Activated naive CD8-positive, alpha-beta T cell (primary cell): ENCODE measurements at regions not wholly inside any gene's neighbourhood (a gene's known extent, or its start where the extent isn't known, plus 50 kb on each side); places are given as distances from the start of the nearest gene placed in this dataset.

Experiments used
- H3K27ac Mint-ChIP-seq: one replicate; pipeline ENCODE4 v1.8.0; 2021; ENCODE audit warnings: mixed read lengths
- H3K27me3 Mint-ChIP-seq: one replicate; pipeline ENCODE4 v1.8.0; 2021; ENCODE audit warnings: mixed read lengths
- H3K36me3 Mint-ChIP-seq: one replicate; pipeline ENCODE4 v1.8.0; 2021; ENCODE audit warnings: mixed read lengths
- H3K4me1 Mint-ChIP-seq: one replicate; pipeline ENCODE4 v1.8.0; 2021; ENCODE audit warnings: low read depth, mixed read lengths
- H3K4me3 Mint-ChIP-seq: one replicate; pipeline ENCODE4 v1.8.0; 2021; ENCODE audit warnings: mild to moderate bottlenecking, mixed read lengths
- H3K9me3 Mint-ChIP-seq: one replicate; pipeline ENCODE4 v1.8.0; 2021; ENCODE audit warnings: low read depth, mixed read lengths

DNA sequence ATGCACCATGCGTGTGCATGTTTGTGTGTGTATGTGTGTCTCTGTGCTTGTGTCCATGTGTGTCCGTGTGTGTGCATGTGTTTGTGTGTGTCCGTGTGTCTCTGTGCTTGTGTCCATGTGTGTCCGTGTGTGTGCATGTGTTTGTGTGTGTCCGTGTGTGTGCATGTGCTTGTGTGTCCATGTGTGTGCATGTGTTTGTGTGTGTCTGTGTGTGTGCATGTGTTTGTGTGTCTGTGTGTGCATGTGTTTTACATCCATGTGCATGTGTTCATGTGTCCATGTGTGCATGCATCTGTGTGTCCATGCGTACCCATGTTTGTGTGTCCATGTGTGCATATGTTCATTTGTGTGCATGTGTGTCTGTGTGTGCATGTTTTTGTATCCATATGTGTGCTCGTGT lies 100.5 kb downstream of the LBH start:
- Mint-ChIP-seq H3K9me3 (no peaks in the 10 kb centered on the region), H3K4me1 (peaks cover 64% of the 10 kb centered on the region), H3K4me3 (no peak overlapping the region), H3K27ac (no peak overlapping the region), H3K36me3 (no peaks in the 10 kb centered on the region), H3K27me3 (no peaks in the 10 kb centered on the region)

DNA sequence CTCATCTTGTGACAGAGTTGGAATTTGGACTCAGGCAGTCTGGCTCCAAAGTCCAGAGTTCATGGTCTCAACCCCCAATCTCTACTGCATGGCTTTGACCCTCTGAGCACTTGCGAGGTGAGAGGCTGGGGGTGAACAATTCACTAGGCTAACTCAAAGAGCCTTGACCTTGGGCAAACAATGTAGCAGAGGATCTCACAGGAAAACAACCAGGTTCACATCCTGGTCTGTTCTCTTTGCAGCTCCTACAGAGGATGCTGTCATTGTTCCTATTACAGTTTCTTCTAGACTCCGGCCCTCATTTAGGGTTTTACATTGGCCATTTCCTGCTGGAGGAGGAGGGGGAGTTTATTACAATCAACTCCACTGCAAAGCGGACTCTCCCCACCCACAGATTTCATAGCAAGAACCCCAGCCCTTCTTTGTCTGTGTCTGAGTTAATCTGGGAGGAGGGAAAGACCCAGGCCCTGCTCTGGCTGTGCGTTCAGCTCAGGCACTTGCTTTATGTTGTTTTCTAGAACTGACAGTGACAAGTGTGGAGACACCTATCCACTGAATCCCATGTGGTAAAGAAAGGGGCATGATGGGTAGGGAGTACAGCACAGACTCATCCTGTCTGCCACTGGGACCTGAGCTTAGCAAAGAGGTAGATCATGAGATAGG lies 101.6 kb downstream of the LBH start:
- Mint-ChIP-seq H3K36me3 (no peaks in the 10 kb centered on the region), H3K4me1 (peaks cover 74% of the 10 kb centered on the region), H3K9me3 (no peaks in the 10 kb centered on the region), H3K4me3 (peak overlapping the region; percentile 76), H3K27ac (peak overlapping the region; percentile 97), H3K27me3 (no peaks in the 10 kb centered on the region)

DNA sequence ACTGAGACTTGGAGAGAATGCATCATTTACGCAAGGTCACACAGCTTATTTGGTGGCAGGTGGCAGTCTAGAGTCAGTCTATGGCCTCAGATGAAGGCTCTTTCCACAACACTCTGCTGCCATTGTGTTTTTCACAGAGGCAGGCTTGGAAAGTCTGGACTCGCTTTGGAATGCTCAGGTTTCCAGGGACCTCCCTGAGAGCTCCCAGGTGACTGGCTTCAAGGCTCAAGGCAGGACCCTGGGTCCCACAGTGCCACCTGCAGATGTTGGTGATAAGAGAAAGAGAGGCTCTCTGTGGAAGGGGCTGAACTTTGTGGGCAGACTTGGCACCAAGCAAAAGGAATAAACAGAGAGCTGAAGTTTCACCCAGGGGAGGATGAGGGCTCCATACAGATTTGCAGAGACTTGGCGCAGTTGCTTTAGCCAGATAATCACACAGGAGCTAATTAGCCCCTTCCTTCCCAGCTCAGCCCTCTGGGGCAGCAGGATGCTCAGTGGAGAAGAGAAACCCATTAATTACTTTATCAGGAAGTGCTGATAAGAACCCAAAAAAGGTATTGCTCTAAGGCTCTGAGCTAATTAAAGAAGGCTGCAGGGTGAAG lies 103.5 kb downstream of the LBH start:
- Mint-ChIP-seq H3K4me3 (peak overlapping the region; percentile 85), H3K4me1 (peaks cover 94% of the 10 kb centered on the region), H3K9me3 (no peaks in the 10 kb centered on the region), H3K27ac (peak overlapping the region; percentile 97), H3K27me3 (no peaks in the 10 kb centered on the region), H3K36me3 (no peaks in the 10 kb centered on the region)

DNA sequence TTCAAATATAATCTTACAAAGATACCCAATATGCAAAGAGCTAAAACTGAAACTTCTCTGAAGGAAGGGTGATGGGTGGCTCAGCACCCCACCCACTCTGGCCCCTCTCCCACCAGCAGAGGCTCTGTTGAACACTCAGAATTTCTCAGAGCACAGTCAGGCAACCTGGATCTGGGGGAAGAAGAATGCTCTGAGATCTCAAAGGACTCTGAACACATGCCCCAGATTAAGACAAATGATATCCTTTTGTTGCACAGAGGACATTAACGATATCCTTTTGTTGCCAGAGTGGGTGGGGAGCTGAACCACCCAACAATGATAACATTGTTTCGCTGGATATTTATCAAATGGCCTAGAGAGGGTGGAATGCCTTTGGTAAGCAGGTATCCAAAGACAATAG lies 104.8 kb downstream of the LBH start:
- Mint-ChIP-seq H3K9me3 (no peaks in the 10 kb centered on the region), H3K27ac (peak overlapping the region; percentile 97), H3K4me3 (peak overlapping the region; percentile 85), H3K4me1 (peaks cover 91% of the 10 kb centered on the region), H3K27me3 (no peaks in the 10 kb centered on the region), H3K36me3 (no peaks in the 10 kb centered on the region)

DNA sequence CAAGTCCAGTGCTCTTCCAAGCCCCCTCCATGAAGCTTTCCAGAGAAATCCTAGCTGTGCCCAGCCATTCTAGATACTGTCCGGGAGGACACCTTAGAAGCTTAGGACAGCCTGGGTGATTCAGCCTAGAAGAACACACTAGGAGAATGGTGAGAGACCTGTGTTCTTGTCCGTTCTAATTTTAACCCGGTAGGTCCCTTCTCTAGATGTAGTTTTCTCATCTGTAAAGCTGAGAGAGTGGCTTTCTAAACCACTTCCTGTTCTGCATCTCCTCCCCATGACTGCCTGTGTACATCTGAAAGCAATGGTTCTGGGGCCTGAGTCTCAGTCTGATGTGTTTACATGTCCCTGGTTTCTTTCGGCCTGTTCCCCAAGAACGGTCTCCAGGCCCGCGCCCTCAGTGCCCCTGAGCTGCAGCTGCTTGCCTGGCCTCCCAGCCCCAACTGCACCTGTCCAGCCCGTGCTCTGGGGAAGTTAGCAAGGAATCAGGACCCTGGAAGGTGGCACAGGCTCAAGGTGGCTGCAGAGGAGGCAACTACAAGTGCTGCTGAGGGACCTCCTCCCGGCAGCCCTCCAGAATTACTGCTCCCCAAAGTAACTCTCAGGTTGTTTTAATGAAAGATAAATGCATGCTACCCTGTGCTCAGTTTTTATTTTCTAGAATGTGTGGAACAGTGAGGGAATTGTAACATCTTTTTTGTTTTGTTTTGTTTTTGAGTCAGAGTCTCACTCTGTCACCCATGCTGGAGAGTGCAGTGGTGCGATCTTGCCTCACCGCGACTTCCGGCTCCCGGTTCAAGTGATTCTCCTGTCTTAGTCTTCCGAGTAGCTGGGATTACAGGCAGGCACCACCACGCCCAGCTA lies 105.9 kb downstream of the LBH start:
- H3K36me3 Mint-ChIP-seq = peaks cover 3% of the 10 kb centered on the region
- no peaks in the 10 kb centered on the region for H3K27me3 Mint-ChIP-seq

DNA sequence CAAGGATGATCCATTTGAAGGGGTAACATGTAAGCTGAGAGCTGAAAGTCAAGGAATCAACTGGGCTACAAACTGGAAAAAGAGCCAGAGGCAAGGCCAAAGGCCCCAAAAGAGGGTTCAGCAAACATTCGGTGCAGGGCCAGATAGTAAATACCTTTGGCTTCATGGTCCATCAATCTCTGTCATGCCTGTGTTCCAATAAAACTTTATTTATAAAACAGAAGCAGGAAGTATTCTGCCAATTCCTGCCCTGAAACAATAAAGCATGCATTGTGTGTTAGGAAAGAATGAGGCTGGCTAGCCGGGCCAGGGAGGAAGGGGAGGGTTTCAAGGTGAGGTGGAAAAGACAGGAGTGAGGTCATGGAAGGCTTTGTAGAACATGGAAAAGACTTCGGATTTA lies 107.1 kb downstream of the LBH start:
- H3K4me3 Mint-ChIP-seq = no peak overlapping the region
- H3K9me3 Mint-ChIP-seq = peaks cover 4% of the 10 kb centered on the region
- peaks cover 7% of the 10 kb centered on the region for H3K36me3 Mint-ChIP-seq
- peaks cover 77% of the 10 kb centered on the region for H3K4me1 Mint-ChIP-seq
- peak overlapping the region; percentile 97 for H3K27ac Mint-ChIP-seq
- no peaks in the 10 kb centered on the region for H3K27me3 Mint-ChIP-seq

More for the DNA sequence above, 105.9 kb downstream of the LBH start:
- peak overlapping the region; percentile 85 for H3K4me3 Mint-ChIP-seq
- peak overlapping the region; percentile 97 for H3K27ac Mint-ChIP-seq
- peaks cover 4% of the 10 kb centered on the region for H3K9me3 Mint-ChIP-seq
- H3K4me1 Mint-ChIP-seq = peaks cover 88% of the 10 kb centered on the region

DNA sequence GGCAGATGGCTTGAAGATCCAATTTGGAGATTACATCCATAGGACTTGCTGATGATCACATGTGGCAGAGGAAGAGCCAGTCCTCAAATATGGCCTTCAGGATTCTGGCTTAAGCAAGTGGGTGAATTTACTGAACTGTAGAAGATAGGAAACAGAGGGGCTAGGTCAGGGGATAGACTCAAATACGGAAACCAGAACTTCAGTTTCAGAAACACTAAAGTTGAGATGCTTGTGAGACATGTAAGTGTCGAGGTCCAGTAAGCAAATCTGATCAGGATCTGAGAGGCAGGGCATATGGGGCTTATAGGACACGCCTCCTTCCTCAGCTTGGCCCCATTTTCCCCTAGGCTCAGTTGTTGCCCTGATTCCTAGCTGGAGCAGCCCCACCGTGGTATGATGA lies 107.7 kb downstream of the LBH start:
- peaks cover 4% of the 10 kb centered on the region for H3K9me3 Mint-ChIP-seq
- H3K4me1 Mint-ChIP-seq = peaks cover 71% of the 10 kb centered on the region
- H3K36me3 Mint-ChIP-seq = peaks cover 7% of the 10 kb centered on the region
- H3K27ac Mint-ChIP-seq = peak overlapping the region; percentile 25
- H3K27me3 Mint-ChIP-seq = no peaks in the 10 kb centered on the region
- H3K4me3 Mint-ChIP-seq = no peak overlapping the region

DNA sequence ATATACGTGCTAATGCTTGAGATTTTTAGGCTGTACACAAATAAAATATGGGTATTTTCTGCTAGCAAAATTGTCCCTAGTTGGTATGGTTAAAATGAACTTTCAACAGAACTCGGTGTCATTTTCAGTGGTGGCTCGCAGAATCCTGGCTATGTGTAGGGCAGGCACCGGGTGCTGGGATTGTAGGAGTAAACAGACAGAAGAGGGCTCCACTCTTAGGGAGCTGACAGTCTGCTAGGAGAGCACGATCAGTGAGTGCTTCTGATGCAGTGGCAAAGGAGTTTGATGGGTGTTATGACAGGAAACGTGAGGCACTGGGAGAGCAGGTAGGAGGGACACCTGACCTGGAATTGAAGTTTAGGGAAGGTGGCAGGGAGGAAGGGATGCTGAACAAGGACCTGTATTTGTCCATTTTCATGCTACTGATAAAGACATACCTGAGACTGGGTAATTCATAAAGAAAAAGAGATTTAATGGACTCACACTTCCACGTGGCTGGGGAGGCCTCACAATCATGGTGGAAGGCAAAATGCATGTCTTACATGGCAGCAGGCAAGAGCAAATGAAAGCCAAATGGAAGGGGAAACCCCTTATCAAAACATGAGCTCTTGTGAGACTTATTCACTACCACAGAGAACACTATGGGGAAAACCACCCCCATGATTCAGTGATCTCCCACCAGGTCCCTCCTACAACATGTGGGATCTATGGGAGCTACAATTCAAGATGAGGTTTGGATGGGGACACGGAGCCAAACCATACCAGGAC lies 105.4 kb upstream of the LCLAT1 start:
- peak overlapping the region; percentile 55 for H3K4me3 Mint-ChIP-seq

DNA sequence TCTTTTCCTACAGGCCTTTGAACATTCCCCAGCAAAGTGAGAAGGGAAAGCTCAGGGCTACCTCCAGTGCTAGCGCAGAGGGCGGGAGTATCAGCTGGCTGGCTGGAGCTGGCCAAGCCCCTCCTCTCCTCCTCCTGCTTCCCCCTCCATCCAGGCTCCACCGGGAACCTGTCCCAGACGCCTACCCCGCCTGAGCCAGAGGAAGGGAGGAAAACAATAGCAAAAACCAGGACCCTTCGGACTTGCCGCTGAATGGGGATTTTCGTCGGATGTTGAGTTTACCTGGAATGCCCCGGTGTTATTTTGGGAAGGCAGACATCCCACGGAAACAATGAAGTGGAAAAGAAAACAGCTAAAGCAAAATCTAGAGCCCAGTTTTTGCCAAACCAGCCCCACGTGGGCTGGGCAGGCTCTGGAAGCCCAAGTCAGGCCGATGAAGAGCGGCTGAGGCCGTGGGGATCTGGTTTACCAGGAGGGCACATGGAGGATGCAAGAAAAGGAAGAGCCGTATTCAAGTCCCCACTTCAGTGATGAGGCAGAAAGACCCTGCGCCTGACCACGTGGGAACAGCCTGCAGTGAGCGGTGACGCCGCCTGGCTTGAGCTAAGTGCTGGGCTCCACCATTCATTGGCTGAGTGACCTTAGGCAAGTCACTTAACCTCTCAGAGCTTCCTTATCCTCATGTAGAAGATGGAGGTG lies 100.4 kb upstream of the LCLAT1 start:
- Mint-ChIP-seq H3K4me3 (no peak overlapping the region), H3K27ac (no peak overlapping the region), H3K36me3 (peaks cover 7% of the 10 kb centered on the region), H3K4me1 (peaks cover 11% of the 10 kb centered on the region), H3K9me3 (peaks cover 4% of the 10 kb centered on the region), H3K27me3 (no peaks in the 10 kb centered on the region)

More for the DNA sequence above, 105.4 kb upstream of the LCLAT1 start:
- Mint-ChIP-seq H3K4me1 (peaks cover 45% of the 10 kb centered on the region), H3K27me3 (no peaks in the 10 kb centered on the region), H3K27ac (peak overlapping the region; percentile 69), H3K36me3 (peaks cover 7% of the 10 kb centered on the region), H3K9me3 (peaks cover 4% of the 10 kb centered on the region)

DNA sequence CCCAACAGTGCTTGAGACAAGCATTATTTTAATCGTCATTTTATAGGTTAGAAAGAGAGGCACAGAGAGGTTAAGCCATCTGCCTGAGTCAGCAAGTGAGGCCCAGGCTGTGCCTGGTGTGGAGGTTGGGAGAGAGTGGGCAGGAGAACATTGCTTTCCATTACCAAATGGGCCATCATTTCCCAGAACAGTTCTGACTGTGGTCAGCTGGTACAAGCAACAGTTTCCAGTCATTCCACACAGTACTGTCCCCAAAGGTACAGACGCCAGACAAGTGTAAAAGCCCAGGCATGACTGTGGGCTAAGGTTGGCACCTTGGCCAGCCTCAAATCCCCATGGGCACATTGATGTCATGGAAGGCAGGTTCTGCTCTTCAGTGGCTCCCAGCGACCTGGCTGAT lies 98.2 kb upstream of the LCLAT1 start:
- H3K4me1 Mint-ChIP-seq = peaks cover 8% of the 10 kb centered on the region
- H3K27ac Mint-ChIP-seq = no peak overlapping the region
- no peaks in the 10 kb centered on the region for H3K9me3 Mint-ChIP-seq
- H3K4me3 Mint-ChIP-seq = no peak overlapping the region
- no peaks in the 10 kb centered on the region for H3K36me3 Mint-ChIP-seq
- H3K27me3 Mint-ChIP-seq = no peaks in the 10 kb centered on the region

DNA sequence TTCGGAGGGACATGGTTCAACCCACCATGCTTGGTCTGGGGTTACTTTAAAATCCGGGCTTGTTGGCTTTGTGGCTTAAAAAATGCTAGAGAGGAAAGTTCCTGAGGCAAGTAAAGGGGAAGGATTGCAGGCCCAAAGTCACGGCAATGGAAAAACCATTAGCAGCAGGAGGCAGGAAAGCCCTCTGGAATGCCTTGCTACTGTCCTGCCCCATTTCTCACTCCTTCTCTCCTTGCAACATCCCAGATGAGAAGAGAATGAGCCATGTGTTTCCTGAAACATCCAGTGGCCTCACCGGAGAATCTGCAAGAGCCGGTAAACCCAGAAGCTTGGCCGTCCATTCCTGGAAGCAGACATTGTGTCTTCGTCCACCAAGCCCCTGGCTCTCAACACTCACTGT lies 97.4 kb upstream of the LCLAT1 start:
- no peak overlapping the region for H3K27ac Mint-ChIP-seq
- H3K36me3 Mint-ChIP-seq = no peaks in the 10 kb centered on the region
- H3K9me3 Mint-ChIP-seq = no peaks in the 10 kb centered on the region
- H3K27me3 Mint-ChIP-seq = no peaks in the 10 kb centered on the region
- peaks cover 8% of the 10 kb centered on the region for H3K4me1 Mint-ChIP-seq
- no peak overlapping the region for H3K4me3 Mint-ChIP-seq

DNA sequence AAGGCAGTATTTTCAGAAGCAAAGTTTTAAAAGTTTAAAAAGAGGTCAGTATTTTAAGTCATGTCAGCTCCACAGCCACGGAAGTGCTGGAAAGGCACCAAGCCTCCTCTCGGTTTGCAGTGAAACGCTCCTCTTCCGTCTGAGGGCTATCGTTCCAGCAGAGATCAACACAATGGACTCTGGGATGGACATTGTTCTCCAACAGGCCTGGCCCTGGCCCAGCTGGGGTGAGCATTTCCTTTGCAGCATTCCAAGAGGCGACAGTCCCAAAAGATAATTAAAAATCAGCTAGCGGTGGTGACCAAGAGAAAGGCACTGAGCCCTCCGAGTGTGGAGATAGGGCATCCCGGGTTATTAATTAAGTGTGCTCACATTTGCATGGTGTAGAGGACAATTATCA lies 95.9 kb upstream of the LCLAT1 start:
- Mint-ChIP-seq H3K9me3 (no peaks in the 10 kb centered on the region), H3K4me3 (no peak overlapping the region), H3K4me1 (peaks cover 10% of the 10 kb centered on the region), H3K27me3 (no peaks in the 10 kb centered on the region), H3K36me3 (no peaks in the 10 kb centered on the region), H3K27ac (no peak overlapping the region)

DNA sequence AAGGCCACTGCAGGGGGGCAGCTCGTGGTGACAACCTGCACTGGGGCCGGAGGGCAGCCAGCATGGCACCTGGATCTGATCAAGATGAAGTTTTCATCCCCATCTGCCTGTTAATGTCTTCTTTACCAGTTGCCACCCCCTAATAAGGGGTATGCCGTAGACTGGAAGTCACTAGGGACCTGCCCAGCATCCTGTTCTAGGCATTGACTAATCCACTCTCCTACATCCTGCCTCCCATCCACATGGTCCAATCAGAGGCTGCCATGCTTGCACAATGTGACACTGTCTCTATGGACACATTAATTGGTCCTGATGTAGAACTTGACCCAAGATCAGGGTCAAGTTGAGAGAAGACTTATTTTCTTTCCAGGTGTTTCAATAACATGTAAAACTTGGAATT lies 95.1 kb upstream of the LCLAT1 start:
- H3K4me1 Mint-ChIP-seq = peaks cover 10% of the 10 kb centered on the region
- H3K9me3 Mint-ChIP-seq = no peaks in the 10 kb centered on the region
- H3K36me3 Mint-ChIP-seq = no peaks in the 10 kb centered on the region
- H3K4me3 Mint-ChIP-seq = no peak overlapping the region
- no peaks in the 10 kb centered on the region for H3K27me3 Mint-ChIP-seq
- no peak overlapping the region for H3K27ac Mint-ChIP-seq

DNA sequence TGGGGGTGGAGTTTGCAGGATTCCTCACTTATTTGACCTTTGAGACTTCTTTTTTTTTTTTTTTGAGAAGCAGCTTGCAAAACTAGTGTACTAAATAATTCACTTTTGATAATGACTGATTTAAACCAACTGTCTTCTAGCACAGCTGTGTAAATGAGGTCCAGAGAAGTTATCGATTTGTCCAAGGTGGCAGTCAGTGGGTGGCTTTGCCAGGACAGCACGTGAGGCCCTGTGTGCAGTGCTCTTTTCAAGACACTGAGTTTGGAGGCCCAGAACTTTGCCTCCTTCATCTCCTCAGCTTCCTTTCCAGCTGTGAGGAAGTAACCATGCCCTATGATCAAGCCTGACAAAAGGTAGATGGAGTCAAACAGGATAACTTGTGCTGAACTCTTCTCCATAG lies 92.9 kb upstream of the LCLAT1 start:
- Mint-ChIP-seq H3K4me3 (no peak overlapping the region), H3K4me1 (peaks cover 13% of the 10 kb centered on the region), H3K9me3 (no peaks in the 10 kb centered on the region), H3K27ac (no peak overlapping the region), H3K36me3 (no peaks in the 10 kb centered on the region), H3K27me3 (no peaks in the 10 kb centered on the region)
